ENCODE measurements at regions not wholly inside any gene's neighbourhood (a gene's known extent, or its start where the extent isn't known, plus 50 kb on each side); places are given as distances from the start of the nearest gene placed in this dataset.
"Not testable (repeated sequence)": the region's sequence is repeated elsewhere in the genome, so short reads cannot be mapped to it uniquely, and the experiment has no call there.

GRCh38 chr1:203410182-203410900 lies 59.4 kb upstream of the FMOD start:
- DNase-seq (no peak), ATAC-seq (no peak)
- CTCF ChIA-PET, result interaction anchor here (0.6 to 1.0 kb wide), 3 partner anchors 67 to 278 kb away, joined by 3 to 4 read pairs (median 3); no protein-coding TSS in a partner anchor
- POLR2A ChIA-PET, result no interaction called here
- no peak overlapping the region for H3K4me3 Mint-ChIP-seq
- intact Hi-C loops (cut with micrococcal nuclease), result no loop called here
- no peak overlapping the region for H3K27ac Mint-ChIP-seq
- peaks cover 8% of the 10 kb centered on the region for H3K9me3 Mint-ChIP-seq
- H3K27me3 Mint-ChIP-seq, result peaks cover 16% of the 10 kb centered on the region
- TF ChIP-seq, protein P1, sequence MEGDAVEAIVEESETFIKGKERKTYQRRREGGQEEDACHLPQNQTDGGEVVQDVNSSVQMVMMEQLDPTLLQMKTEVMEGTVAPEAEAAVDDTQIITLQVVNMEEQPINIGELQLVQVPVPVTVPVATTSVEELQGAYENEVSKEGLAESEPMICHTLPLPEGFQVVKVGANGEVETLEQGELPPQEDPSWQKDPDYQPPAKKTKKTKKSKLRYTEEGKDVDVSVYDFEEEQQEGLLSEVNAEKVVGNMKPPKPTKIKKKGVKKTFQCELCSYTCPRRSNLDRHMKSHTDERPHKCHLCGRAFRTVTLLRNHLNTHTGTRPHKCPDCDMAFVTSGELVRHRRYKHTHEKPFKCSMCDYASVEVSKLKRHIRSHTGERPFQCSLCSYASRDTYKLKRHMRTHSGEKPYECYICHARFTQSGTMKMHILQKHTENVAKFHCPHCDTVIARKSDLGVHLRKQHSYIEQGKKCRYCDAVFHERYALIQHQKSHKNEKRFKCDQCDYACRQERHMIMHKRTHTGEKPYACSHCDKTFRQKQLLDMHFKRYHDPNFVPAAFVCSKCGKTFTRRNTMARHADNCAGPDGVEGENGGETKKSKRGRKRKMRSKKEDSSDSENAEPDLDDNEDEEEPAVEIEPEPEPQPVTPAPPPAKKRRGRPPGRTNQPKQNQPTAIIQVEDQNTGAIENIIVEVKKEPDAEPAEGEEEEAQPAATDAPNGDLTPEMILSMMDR (IDR thresholded peaks at IDR 0.05), result no peak
- no peaks in the 10 kb centered on the region for H3K36me3 Mint-ChIP-seq (ENCODE audit: low read depth)
- H3K4me1 Mint-ChIP-seq (ENCODE audit: low read depth), result no peaks in the 10 kb centered on the region

GRCh38 chr1:203411431-203411830 lies 60.5 kb upstream of the FMOD start:
- POLR2A ChIA-PET; DNase-seq; H3K27ac Mint-ChIP-seq; H3K9me3 Mint-ChIP-seq; H3K36me3 Mint-ChIP-seq (ENCODE audit: low read depth); intact Hi-C loops (cut with micrococcal nuclease); H3K4me3 Mint-ChIP-seq; ATAC-seq; H3K4me1 Mint-ChIP-seq (ENCODE audit: low read depth): not testable (repeated sequence)
- peaks cover 20% of the 10 kb centered on the region for H3K27me3 Mint-ChIP-seq
- CTCF ChIA-PET, result interaction anchor here (0.7 kb wide), 1 partner anchor 372 kb away, joined by 3 read pairs; no protein-coding TSS in a partner anchor

DNA sequence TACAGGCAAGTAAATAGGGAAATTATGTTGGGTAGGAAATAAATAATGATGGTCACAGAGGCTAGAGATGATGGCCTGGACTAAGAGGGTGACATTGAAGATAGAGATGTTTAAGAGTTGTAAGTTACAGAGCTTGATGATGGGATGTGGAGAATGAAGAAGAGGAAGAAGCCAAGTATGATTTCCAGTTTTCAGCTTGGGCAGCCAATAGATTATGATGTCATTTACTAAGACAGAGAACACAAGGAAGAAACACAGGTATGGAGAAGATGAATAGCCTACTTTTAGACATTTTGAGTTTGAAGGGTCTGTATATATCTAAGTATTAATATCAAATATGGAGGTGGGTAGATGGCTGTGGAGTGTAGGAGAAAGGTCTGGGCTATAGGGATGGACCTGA lies 56.0 kb upstream of the PRELP start:
- Mint-ChIP-seq H3K9me3 (peaks cover 3% of the 10 kb centered on the region), H3K36me3 (ENCODE audit: low read depth) (no peaks in the 10 kb centered on the region), H3K4me1 (ENCODE audit: low read depth) (no peaks in the 10 kb centered on the region), H3K4me3 (no peak overlapping the region), H3K27ac (no peak overlapping the region), H3K27me3 (peaks cover 8% of the 10 kb centered on the region)
- DNase-seq (no peak), ATAC-seq (no peak)
- TF ChIP-seq, protein P1 (IDR thresholded peaks at IDR 0.05), result no peak
- POLR2A ChIA-PET, result no interaction called here
- intact Hi-C loops (cut with micrococcal nuclease), result no loop called here
- CTCF ChIA-PET, result interaction anchor here (0.7 to 1.8 kb wide), 3 partner anchors 77 to 192 kb away, joined by 3 to 5 read pairs (median 4); no protein-coding TSS in a partner anchor

DNA sequence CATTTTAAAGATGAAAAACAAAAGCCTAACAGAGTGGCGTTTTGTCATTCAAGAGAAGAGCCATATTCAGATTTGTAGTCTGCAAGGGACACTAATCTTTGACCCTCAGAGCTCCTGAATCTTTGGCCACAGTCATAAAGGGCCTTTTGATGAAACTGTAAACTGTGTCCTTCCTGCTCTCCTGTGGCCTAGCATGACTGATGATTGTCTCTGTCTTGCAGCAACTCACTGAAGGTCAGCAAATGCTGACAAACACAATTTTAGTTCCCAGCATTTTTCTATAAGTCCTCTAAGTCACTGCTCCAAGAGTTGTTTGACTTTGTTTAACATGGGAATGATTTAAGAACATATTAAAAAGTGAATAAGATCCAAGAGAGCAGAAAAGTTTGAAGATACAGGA lies 55.3 kb upstream of the PRELP start:
- CTCF ChIA-PET, result interaction anchor here (1.8 kb wide), 1 partner anchor 80 kb away, joined by 4 read pairs; no protein-coding TSS in a partner anchor
- POLR2A ChIA-PET, result no interaction called here
- Mint-ChIP-seq H3K27me3 (peaks cover 12% of the 10 kb centered on the region), H3K27ac (no peak overlapping the region), H3K36me3 (ENCODE audit: low read depth) (no peaks in the 10 kb centered on the region), H3K9me3 (peaks cover 2% of the 10 kb centered on the region), H3K4me1 (ENCODE audit: low read depth) (no peaks in the 10 kb centered on the region), H3K4me3 (no peak overlapping the region)
- ATAC-seq (no peak), DNase-seq (no peak)
- intact Hi-C loops (cut with micrococcal nuclease), result no loop called here
- TF ChIP-seq, protein P1 (IDR thresholded peaks at IDR 0.05), result no peak

DNA sequence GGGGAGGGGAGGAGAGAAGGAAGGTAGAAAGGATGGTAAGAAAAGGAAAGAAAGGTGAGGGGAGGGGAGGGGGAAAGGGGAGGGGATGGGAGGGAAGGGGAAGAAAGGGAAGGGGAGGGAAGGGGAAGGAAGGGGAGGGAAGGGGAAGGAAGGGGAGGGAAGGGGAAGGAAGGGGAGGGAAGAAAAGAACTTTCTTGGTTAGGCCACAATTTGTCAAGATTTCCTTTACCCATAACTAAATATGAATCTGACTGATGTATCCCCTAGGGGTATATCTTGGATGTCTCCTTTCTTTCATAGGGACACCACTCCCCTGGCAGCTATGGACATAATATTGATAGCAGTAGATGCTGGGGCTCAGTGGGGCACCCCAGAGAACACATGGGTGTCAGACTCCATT lies 54.4 kb upstream of the PRELP start:
- H3K27ac Mint-ChIP-seq, result no peak overlapping the region
- ATAC-seq, result no peak
- POLR2A ChIA-PET, result no interaction called here

More for the DNA sequence above, 54.4 kb upstream of the PRELP start:
- intact Hi-C loops (cut with micrococcal nuclease), result no loop called here
- Mint-ChIP-seq H3K4me1 (ENCODE audit: low read depth) (no peaks in the 10 kb centered on the region), H3K27me3 (peaks cover 13% of the 10 kb centered on the region), H3K9me3 (no peaks in the 10 kb centered on the region), H3K36me3 (ENCODE audit: low read depth) (no peaks in the 10 kb centered on the region), H3K4me3 (no peak overlapping the region)
- TF ChIP-seq, protein P1 (IDR thresholded peaks at IDR 0.05), result no peak
- CTCF ChIA-PET, result no interaction called here
- no peak for DNase-seq

Data from activated CD8-positive, alpha-beta T cell treated with anti-CD3 and anti-CD28 coated beads for 36 hours (primary cell).